SK-N-MC (cell line): ENCODE measurements at regions not wholly inside any gene's neighbourhood (a gene's known extent, or its start where the extent isn't known, plus 50 kb on each side); places are given as distances from the start of the nearest gene placed in this dataset.
A peak's percentile ranks its signal among the peaks of the same experiment; 100 is the strongest.

ENCODE experiments used
- DNase-seq: peaks from one replicate; pipeline ENCODE4 v3.0.0-alpha.2; 2011; ENCODE audit warnings: low read depth, low spot score
- H3K27ac ChIP-seq: fragments of 200-600 bp; sonication (generic); 2 replicates; pipeline ENCODE4 v1.5.1; 2016; ENCODE audit warnings: mixed run types
- H3K36me3 ChIP-seq: fragments of 200-600 bp; sonication (generic); 2 replicates; pipeline ENCODE4 v1.6.1; 2017; ENCODE audit warnings: antibody characterized with exemption, low read length, mixed read lengths; ENCODE audit not compliant: insufficient read depth
- H3K4me3 ChIP-seq: fragments of 200-600 bp; sonication (generic); 2 replicates; pipeline ENCODE4 v1.5.1; 2016
- H3K9ac ChIP-seq: fragments of 200-600 bp; sonication (generic); 2 replicates; pipeline ENCODE4 v1.8.0; 2017; ENCODE audit warnings: mixed run types, mixed read lengths; ENCODE audit not compliant: insufficient read length
- H3K9me3 ChIP-seq: fragments of 200-600 bp; sonication (generic); 2 replicates; pipeline ENCODE4 v1.6.1; 2017; ENCODE audit warnings: low read depth, mild to moderate bottlenecking, antibody characterized with exemption, low read length, moderate library complexity, mixed read lengths
- EZH2 ChIP-seq: fragments of 200-600 bp; sonication (generic); IDR thresholded peaks from one replicate; pipeline ENCODE4 v1.6.1; 2017; ENCODE audit warnings: antibody characterized with exemption
- FOXP2 ChIP-seq: optimal IDR thresholded peaks from 2 replicates; pipeline ENCODE3; 2011; ENCODE audit warnings: mild to moderate bottlenecking, moderate library complexity; ENCODE audit not compliant: insufficient read depth; ENCODE audit errors: extremely low read length, control extremely low read depth
- POLR2AphosphoS5 ChIP-seq: IDR thresholded peaks from 2 replicates; pipeline ENCODE4 v1.6.1; 2012; ENCODE audit warnings: mild to moderate bottlenecking, low read depth, low read length, borderline replicate concordance

GRCh38 chrX:79082899-79083298 lies 61.6 kb upstream of the GPR174 start:
- DNase-seq: no peak
- Histone ChIP-seq H3K4me3 (peak overlapping the region; percentile 40), H3K27ac (peak overlapping the region; percentile 86), H3K9ac (peak overlapping the region; percentile 56), H3K36me3 (no peaks in the 10 kb centered on the region), H3K9me3 (no peaks in the 10 kb centered on the region)
- TF ChIP-seq POLR2AphosphoS5: no peak

DNA sequence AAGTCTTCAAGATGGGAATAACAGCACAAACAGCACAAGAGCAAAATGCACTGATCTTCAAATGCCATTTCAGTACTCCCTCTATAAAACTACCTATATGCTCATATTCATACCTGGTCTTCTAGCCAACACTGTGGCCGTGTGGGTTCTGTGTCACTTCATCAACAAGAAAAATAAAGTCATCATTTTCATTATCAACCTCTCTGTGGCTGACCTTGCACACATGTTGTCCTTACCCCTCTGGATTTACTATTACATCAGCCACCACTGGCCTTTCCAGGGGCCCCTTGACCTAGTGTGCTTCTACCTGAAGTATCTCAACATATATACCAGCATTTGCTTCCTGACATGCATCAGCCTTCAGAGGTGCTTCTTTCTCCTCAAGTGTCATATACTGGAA lies 59.6 kb upstream of the GPR174 start:
- no peak overlapping the region for H3K4me3 ChIP-seq
- TF ChIP-seq POLR2AphosphoS5 (no peak), FOXP2 (no peak), EZH2 (no peak)
- H3K9ac ChIP-seq: no peak overlapping the region
- H3K27ac ChIP-seq: peak overlapping the region; percentile 65; the same call in 1 of the 2 replicates
- DNase-seq: no peak
- no peaks in the 10 kb centered on the region for H3K9me3 ChIP-seq
- H3K36me3 ChIP-seq: no peaks in the 10 kb centered on the region

DNA sequence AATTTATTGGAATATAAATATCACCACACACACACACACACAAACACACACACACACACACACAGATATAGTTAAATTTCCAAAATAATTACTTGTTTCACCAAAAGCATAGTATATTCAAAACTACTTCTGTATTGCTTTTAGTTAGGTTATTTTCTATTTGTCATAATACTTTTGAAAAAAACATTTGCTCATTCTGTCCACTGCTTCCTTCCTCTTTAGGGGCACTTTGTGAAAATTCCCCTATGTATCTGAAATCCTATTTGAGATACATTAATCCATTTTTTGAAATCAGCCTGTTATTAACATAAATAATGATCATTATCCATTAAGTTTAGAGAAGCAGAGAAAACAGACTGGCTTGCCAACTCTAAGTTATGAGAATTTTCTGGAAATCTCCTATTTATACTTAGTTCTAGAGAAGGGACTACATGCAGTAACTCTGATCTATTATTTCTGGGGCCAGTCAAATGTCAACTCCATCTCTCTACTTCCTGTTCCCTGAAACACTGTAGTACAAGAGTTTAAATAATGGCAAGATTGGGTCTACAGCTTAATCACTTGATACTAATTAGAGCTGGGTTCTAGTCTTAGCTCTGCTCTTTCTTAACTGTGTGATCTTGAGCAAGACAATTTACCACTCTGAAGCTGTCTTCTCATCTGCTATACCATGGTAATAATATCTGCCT lies 54.4 kb upstream of the GPR174 start:
- no peak for TF ChIP-seq EZH2
- TF ChIP-seq FOXP2: no peak
- no peak for TF ChIP-seq POLR2AphosphoS5
- Histone ChIP-seq H3K9me3 (no peaks in the 10 kb centered on the region), H3K4me3 (no peak overlapping the region), H3K27ac (peak overlapping the region; percentile 100), H3K36me3 (no peaks in the 10 kb centered on the region), H3K9ac (peak overlapping the region; percentile 51)
- no peak for DNase-seq

DNA sequence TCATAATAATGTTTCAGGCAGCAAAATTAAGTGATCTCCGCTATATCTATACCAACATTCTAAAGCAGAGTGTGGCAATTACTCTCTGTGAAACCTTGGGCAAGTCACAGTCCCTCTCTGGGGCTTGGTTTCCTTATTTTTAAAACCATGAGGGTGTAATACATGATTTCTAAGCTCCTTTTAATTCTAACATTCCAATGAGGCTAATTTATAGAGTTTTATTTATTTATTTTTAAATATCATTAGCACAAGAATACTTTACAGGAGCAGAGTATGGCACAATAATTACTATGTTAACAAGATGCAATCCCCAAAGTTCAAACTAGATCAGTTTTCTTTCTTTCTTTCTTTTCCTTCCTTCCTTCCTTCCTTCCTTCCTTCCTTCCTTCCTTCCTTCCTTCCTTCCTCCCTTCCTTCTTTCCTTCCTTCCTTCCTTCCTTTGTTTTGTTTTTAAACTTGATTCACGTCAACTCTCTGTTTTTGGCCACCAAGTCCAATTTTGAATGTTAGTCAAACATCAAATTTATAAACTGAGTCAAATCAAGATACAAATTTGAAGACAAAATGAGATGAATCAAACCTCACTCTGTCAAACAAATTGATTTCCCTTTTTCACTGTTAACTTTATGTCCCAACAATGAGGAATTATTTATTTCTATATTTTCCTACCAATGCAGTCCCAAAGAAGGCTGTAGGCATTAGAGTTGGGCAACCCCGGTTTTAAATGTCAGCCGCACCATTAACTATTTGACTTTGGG lies 50.2 kb upstream of the GPR174 start:
- peak overlapping the region; percentile 100 for H3K27ac ChIP-seq
- H3K9ac ChIP-seq: peak overlapping the region; percentile 79
- no peaks in the 10 kb centered on the region; the same call in 1 of the 2 replicates for H3K9me3 ChIP-seq
- no peaks in the 10 kb centered on the region for H3K36me3 ChIP-seq
- H3K4me3 ChIP-seq: no peak overlapping the region
- no peak for TF ChIP-seq POLR2AphosphoS5
- TF ChIP-seq EZH2: no peak
- DNase-seq: peak; percentile 81
